Glutamatergic neuron (in vitro differentiated cells): ENCODE measurements at regions not wholly inside any gene's neighbourhood (a gene's known extent, or its start where the extent isn't known, plus 50 kb on each side); places are given as distances from the start of the nearest gene placed in this dataset.

ENCODE experiments used
- DNase-seq: peaks from one replicate; pipeline ENCODE4 v3.0.0; 2022
- H3K27ac Mint-ChIP-seq: one replicate; pipeline ENCODE4 v1.8.0; 2020; ENCODE audit warnings: mild to moderate bottlenecking, mixed read lengths, inconsistent platforms; ENCODE audit not compliant: unreplicated experiment
- H3K27me3 Mint-ChIP-seq: one replicate; pipeline ENCODE4 v1.8.0; 2020; ENCODE audit warnings: mild to moderate bottlenecking, moderate library complexity, mixed read lengths, inconsistent platforms; ENCODE audit not compliant: unreplicated experiment
- H3K36me3 Mint-ChIP-seq: one replicate; pipeline ENCODE4 v1.8.0; 2020; ENCODE audit warnings: mild to moderate bottlenecking, mixed read lengths, inconsistent platforms; ENCODE audit not compliant: unreplicated experiment
- H3K4me1 Mint-ChIP-seq: one replicate; pipeline ENCODE4 v1.8.0; 2020; ENCODE audit warnings: mild to moderate bottlenecking, low read depth, mixed read lengths, inconsistent platforms; ENCODE audit not compliant: unreplicated experiment
- H3K4me3 Mint-ChIP-seq: one replicate; pipeline ENCODE4 v1.8.0; 2020; ENCODE audit warnings: mild to moderate bottlenecking, mixed read lengths, inconsistent platforms; ENCODE audit not compliant: unreplicated experiment
- H3K9me3 Mint-ChIP-seq: one replicate; pipeline ENCODE4 v1.8.0; 2020; ENCODE audit warnings: mild to moderate bottlenecking, moderate library complexity, mixed read lengths, inconsistent platforms; ENCODE audit not compliant: unreplicated experiment
- CTCF ChIP-seq: fragments of 200-600 bp; sonication (generic); IDR thresholded peaks from one replicate; pipeline ENCODE4 v1.5.0; 2021; ENCODE audit not compliant: partially characterized antibody, unreplicated experiment

DNA sequence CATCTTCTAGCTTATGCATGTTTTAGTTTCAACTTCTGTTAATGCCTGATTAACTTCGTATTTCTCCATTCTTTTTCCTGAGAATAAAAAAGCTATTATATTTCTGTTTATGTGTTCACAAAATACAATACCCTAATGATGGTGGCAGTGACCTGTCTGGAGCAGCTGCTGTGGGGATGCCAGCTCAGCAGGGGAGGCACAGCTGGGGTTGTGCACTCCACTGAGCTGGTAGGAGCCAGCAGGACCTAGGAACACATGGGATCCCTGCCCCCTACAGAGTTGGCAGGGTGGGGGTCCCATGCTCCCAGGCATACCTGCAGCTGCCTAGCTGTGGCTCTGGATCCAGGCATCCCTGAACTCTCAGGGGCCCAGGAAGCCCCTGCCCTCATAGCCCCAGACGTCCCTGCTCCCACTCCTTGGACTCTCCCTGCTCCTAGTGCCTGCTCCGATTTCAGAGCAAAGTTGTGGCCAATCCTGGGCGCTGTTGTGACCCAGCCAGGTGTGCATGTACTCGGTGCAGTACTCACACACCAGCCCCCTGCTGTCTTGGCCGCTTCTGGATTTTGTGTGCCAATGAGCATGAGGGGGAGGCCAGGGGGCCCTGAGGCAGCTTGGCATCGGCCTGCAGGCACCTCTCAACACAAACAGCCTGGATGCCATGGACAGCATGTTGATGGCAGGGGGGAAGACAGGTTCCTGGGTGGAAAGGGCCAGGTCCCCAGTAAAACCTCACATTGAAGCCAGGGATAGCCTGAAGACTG, 546.0 kb downstream of the ZNF804A start:
- DNase-seq = no peak
- Mint-ChIP-seq H3K4me1 (no peaks in the 10 kb centered on the region), H3K27ac (no peak overlapping the region), H3K4me3 (no peak overlapping the region), H3K9me3 (no peaks in the 10 kb centered on the region), H3K27me3 (no peaks in the 10 kb centered on the region), H3K36me3 (peaks cover 6% of the 10 kb centered on the region)
- TF ChIP-seq CTCF = no peak

- no peaks in the 10 kb centered on the region for H3K4me1 Mint-ChIP-seq
- H3K27me3 Mint-ChIP-seq = no peaks in the 10 kb centered on the region
- H3K4me3 Mint-ChIP-seq = no peak overlapping the region
- no peak overlapping the region for H3K27ac Mint-ChIP-seq
- no peaks in the 10 kb centered on the region for H3K9me3 Mint-ChIP-seq
- no peak for TF ChIP-seq CTCF
- H3K36me3 Mint-ChIP-seq = peaks cover 3% of the 10 kb centered on the region
- DNase-seq = no peak
These were observed 547.2 kb downstream of the ZNF804A start for GRCh38 chr2:185145316-185146121.

DNA sequence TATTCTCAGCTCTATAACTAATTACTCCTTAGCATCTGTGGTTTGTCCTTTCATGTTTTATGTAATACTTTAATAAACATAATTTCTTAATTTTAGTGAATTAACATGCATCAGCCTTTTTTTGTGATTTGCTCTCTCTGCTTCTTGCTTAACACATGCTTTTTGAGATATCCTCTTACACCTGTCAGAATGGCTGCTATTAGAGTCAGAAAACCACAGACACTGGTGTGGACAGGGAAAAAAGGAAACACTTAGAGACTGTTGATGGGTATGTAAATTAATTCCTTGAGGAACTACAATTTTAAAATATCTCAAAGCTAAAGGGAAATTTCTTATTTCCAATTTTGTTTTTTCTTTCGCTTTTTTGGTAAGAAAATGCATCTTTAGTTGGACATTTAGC, 549.0 kb downstream of the ZNF804A start:
- no peak for DNase-seq
- H3K4me3 Mint-ChIP-seq = no peak overlapping the region

DNA sequence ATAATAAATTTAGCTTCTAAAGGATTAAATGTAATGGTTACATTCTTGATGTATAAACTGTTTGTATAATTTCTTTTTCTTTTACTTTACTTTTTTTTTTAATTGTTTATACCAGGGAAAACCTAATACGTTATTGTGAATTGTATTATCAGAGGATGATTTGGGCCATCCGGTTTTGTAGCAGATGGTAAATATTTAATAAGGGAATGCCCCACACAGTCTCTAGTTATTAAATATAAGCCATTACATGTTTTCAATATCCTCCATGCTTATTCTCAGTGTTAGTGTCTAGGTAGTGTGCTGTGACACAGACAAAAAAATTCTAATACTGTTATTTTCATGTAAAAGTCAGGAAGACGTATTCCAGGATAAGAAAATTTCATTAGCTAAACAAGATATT, 553.9 kb downstream of the ZNF804A start:
- DNase-seq = no peak
- Mint-ChIP-seq H3K4me3 (no peak overlapping the region), H3K27ac (no peak overlapping the region), H3K36me3 (no peaks in the 10 kb centered on the region), H3K4me1 (peaks cover 4% of the 10 kb centered on the region), H3K27me3 (no peaks in the 10 kb centered on the region), H3K9me3 (no peaks in the 10 kb centered on the region)
- no peak for TF ChIP-seq CTCF

More for the DNA sequence above, 549.0 kb downstream of the ZNF804A start:
- TF ChIP-seq CTCF = no peak
- H3K27ac Mint-ChIP-seq = no peak overlapping the region
- H3K36me3 Mint-ChIP-seq = no peaks in the 10 kb centered on the region
- no peaks in the 10 kb centered on the region for H3K27me3 Mint-ChIP-seq
- no peaks in the 10 kb centered on the region for H3K9me3 Mint-ChIP-seq
- H3K4me1 Mint-ChIP-seq = peaks cover 4% of the 10 kb centered on the region

- no peak for TF ChIP-seq CTCF
- no peak for DNase-seq
- Mint-ChIP-seq H3K4me1 (no peaks in the 10 kb centered on the region), H3K27me3 (no peaks in the 10 kb centered on the region), H3K27ac (no peak overlapping the region), H3K36me3 (no peaks in the 10 kb centered on the region), H3K4me3 (no peak overlapping the region), H3K9me3 (no peaks in the 10 kb centered on the region)
These were observed 563.4 kb downstream of the ZNF804A start for GRCh38 chr2:185161701-185162100.
